ENCODE measurements at regions not wholly inside any gene's neighbourhood (a gene's known extent, or its start where the extent isn't known, plus 50 kb on each side); places are given as distances from the start of the nearest gene placed in this dataset.

DNA sequence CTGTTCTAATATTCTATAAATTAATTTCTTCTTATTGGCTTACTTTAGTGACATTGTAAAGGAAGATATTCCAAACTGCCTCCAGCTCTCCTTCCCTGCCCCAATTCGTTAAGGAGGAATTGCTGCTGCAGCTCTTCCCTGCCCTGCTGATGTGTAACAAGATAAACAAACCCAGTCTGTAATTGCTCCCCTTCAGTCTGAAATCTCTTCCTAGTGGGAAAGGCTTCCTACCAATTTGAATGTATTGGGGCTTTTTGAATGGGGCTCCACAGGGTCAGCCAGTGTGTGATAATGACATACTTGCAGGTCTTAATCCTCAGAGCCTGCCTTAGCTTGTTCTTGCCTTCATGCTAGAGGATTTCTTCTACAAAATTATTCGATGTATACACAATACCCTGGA, 849.9 kb upstream of the GHITM start:
- 18% methylated on average over 2 of the region's 2 CpGs for WGBS (ENCODE audit: insufficient coverage, low coverage, low lambda C conversion rate, missing lambda C conversion rate)
- no peak for DNase-seq

DNA sequence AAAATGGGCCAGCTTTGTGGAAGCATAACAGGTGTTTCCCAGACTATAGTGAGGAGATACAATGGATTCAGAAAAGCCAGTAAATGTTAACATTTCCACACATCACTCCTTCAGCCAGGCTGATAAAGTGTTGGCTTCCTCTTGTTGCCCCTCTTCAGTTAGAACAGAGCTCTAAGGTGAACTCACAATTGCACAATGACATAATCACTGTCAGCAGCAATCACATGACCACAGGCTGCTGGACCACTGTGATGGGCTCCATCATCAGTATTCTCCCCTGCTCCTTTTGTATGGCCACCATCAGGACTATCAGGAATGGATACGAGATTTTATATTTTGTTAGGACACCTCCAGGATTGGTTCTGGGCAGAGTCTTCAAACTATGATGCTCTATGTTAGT, 849.4 kb upstream of the GHITM start:
- no peaks in the 10 kb centered on the region for H3K36me3 ChIP-seq
- no peak overlapping the region for H3K4me3 ChIP-seq
- no peak for ATAC-seq
- H3K4me1 ChIP-seq, result no peaks in the 10 kb centered on the region
- H3K27ac ChIP-seq, result no peak overlapping the region
- no peaks in the 10 kb centered on the region for H3K9me3 ChIP-seq
- WGBS (ENCODE audit: insufficient coverage, low coverage, low lambda C conversion rate, missing lambda C conversion rate), result 71% methylated on average over 1 of the region's 1 CpG
- TF ChIP-seq, protein P1, sequence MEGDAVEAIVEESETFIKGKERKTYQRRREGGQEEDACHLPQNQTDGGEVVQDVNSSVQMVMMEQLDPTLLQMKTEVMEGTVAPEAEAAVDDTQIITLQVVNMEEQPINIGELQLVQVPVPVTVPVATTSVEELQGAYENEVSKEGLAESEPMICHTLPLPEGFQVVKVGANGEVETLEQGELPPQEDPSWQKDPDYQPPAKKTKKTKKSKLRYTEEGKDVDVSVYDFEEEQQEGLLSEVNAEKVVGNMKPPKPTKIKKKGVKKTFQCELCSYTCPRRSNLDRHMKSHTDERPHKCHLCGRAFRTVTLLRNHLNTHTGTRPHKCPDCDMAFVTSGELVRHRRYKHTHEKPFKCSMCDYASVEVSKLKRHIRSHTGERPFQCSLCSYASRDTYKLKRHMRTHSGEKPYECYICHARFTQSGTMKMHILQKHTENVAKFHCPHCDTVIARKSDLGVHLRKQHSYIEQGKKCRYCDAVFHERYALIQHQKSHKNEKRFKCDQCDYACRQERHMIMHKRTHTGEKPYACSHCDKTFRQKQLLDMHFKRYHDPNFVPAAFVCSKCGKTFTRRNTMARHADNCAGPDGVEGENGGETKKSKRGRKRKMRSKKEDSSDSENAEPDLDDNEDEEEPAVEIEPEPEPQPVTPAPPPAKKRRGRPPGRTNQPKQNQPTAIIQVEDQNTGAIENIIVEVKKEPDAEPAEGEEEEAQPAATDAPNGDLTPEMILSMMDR (IDR thresholded peaks at IDR 0.05), result no peak
- TF ChIP-seq POLR2A (IDR thresholded peaks at IDR 0.05), result no peak
- DNase-seq, result no peak
- intact Hi-C loops (cut with DNase I), result no loop called here
- H3K27me3 ChIP-seq, result no peaks in the 10 kb centered on the region

More for the DNA sequence above, 849.9 kb upstream of the GHITM start:
- H3K4me1 ChIP-seq, result no peaks in the 10 kb centered on the region
- H3K27ac ChIP-seq, result no peak overlapping the region
- ATAC-seq, result no peak
- TF ChIP-seq POLR2A (IDR thresholded peaks at IDR 0.05), result no peak
- TF ChIP-seq, protein P1 (IDR thresholded peaks at IDR 0.05), result no peak
- intact Hi-C loops (cut with DNase I), result no loop called here
- H3K36me3 ChIP-seq, result no peaks in the 10 kb centered on the region
- H3K9me3 ChIP-seq, result no peaks in the 10 kb centered on the region
- no peak overlapping the region for H3K4me3 ChIP-seq
- H3K27me3 ChIP-seq, result no peaks in the 10 kb centered on the region

DNA sequence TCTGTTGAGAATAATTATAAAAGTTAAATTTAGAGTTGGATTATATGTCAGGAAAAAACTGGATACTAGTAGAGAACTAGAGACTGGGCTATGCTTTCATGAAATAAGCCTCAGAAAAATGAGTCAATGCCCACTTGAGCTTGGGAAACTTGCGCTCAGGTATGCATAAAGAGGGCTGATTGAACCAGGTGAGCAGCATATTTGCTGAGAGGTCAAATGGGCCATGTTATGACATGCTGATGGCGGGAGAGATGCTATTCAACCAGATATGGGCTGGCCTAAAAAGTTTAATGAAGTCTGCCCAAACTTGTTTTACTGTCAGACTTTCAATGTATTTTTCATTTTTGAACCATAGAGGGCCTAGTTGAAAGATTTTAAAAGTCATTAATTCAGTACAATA, 837.6 kb upstream of the GHITM start:
- TF ChIP-seq, protein P1 (IDR thresholded peaks at IDR 0.05), result no peak
- no peak for TF ChIP-seq POLR2A (IDR thresholded peaks at IDR 0.05)
- 94% methylated on average over 2 of the region's 2 CpGs for WGBS (ENCODE audit: insufficient coverage, low coverage, low lambda C conversion rate, missing lambda C conversion rate)
- DNase-seq (no peak), ATAC-seq (no peak)
- H3K36me3 ChIP-seq, result no peaks in the 10 kb centered on the region
- no peak overlapping the region for H3K4me3 ChIP-seq
- intact Hi-C loops (cut with DNase I), result no loop called here
- no peaks in the 10 kb centered on the region for H3K9me3 ChIP-seq
- no peaks in the 10 kb centered on the region for H3K27me3 ChIP-seq
- H3K27ac ChIP-seq, result no peak overlapping the region
- no peaks in the 10 kb centered on the region for H3K4me1 ChIP-seq

DNA sequence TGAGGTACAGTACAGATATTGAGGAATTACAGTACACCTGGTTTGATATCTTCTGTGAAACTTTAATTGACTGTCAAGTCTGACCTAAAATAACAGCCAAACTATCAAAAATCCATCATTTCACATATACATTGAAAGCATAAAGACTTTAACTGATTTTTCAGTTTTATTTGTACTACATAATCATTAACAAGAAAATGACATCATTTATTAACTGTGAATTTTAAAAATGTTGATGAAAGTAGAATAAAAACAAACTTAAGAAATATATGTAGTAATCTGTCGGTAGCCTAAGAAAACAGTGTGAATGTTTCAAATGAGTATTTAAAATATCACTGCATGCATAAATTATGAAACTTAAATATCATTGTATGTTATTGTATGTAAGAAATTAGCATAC, 836.7 kb upstream of the GHITM start:
- DNase-seq (no peak), ATAC-seq (no peak)
- H3K9me3 ChIP-seq, result no peaks in the 10 kb centered on the region
- no peaks in the 10 kb centered on the region for H3K4me1 ChIP-seq
- no peaks in the 10 kb centered on the region for H3K27me3 ChIP-seq
- no peak overlapping the region for H3K4me3 ChIP-seq
- intact Hi-C loops (cut with DNase I), result no loop called here
- WGBS (ENCODE audit: insufficient coverage, low coverage, low lambda C conversion rate, missing lambda C conversion rate), result 81% methylated on average over 1 of the region's 1 CpG
- TF ChIP-seq POLR2A (IDR thresholded peaks at IDR 0.05), result no peak
- TF ChIP-seq, protein P1 (IDR thresholded peaks at IDR 0.05), result no peak
- H3K36me3 ChIP-seq, result no peaks in the 10 kb centered on the region
- H3K27ac ChIP-seq, result no peak overlapping the region

DNA sequence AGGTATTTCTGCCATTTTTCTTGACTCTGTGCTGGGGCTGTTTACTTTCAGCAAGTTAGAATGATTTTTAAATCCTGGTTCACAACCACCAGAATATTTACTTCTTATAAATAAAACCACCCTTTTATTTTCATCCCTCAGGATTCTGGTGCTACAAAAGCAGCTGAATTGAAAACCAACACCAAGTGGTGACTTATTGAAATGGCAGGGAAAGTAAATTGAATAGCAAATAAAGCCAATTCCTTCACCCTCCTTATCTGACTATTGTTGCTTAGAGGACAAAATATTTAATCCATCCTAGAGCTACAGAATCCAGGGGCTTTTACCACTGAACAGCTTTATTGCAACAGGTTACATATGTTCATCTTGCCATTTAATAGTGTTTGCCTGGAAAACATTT, 828.6 kb upstream of the GHITM start:
- no peak overlapping the region for H3K27ac ChIP-seq
- intact Hi-C loops (cut with DNase I), result no loop called here
- H3K27me3 ChIP-seq, result no peaks in the 10 kb centered on the region
- H3K36me3 ChIP-seq, result no peaks in the 10 kb centered on the region
- no peaks in the 10 kb centered on the region for H3K4me1 ChIP-seq
- ATAC-seq, result no peak
- H3K4me3 ChIP-seq, result no peak overlapping the region
- TF ChIP-seq POLR2A (IDR thresholded peaks at IDR 0.05), result no peak
- TF ChIP-seq, protein P1 (IDR thresholded peaks at IDR 0.05), result no peak
- no peaks in the 10 kb centered on the region for H3K9me3 ChIP-seq
- DNase-seq, result no peak
